Neural crest cell (in vitro differentiated cells): ENCODE measurements at regions not wholly inside any gene's neighbourhood (a gene's known extent, or its start where the extent isn't known, plus 50 kb on each side); places are given as distances from the start of the nearest gene placed in this dataset.

Experiments used
- DNase-seq: peaks from one replicate; pipeline ENCODE4 v3.0.0; 2021; ENCODE audit warnings: low read depth, mixed read lengths, low spot score
- H3K27ac Mint-ChIP-seq: one replicate; pipeline ENCODE4 v1.8.0; 2021; ENCODE audit warnings: mild to moderate bottlenecking, mixed read lengths; ENCODE audit not compliant: unreplicated experiment
- H3K27me3 Mint-ChIP-seq: 2 replicates; pipeline ENCODE4 v1.8.0; 2021; ENCODE audit warnings: low read depth, mild to moderate bottlenecking, mixed read lengths
- H3K36me3 Mint-ChIP-seq: 2 replicates; pipeline ENCODE4 v1.8.0; 2021; ENCODE audit warnings: low read depth, mild to moderate bottlenecking, mixed read lengths
- H3K4me1 Mint-ChIP-seq: 2 replicates; pipeline ENCODE4 v1.8.0; 2021; ENCODE audit warnings: mixed read lengths
- H3K4me3 Mint-ChIP-seq: one replicate; pipeline ENCODE4 v1.8.0; 2021; ENCODE audit warnings: mild to moderate bottlenecking, mixed read lengths
- H3K9me3 Mint-ChIP-seq: 2 replicates; pipeline ENCODE4 v1.8.0; 2021; ENCODE audit warnings: mixed read lengths
- TF ChIP-seq, protein P1 (sequence below): fragments of 200-600 bp; sonication (generic); conservative IDR thresholded peaks from 2 replicates; pipeline ENCODE4 v1.5.0; 2021; ENCODE audit warnings: antibody characterized with exemption, mild to moderate bottlenecking

GRCh38 chr5:107112216-107112615 lies 558.5 kb downstream of the EFNA5 start:
- H3K4me3 Mint-ChIP-seq, result no peak overlapping the region
- no peaks in the 10 kb centered on the region for H3K27me3 Mint-ChIP-seq
- peaks cover 9% of the 10 kb centered on the region for H3K9me3 Mint-ChIP-seq
- no peak for DNase-seq
- TF ChIP-seq, protein P1, sequence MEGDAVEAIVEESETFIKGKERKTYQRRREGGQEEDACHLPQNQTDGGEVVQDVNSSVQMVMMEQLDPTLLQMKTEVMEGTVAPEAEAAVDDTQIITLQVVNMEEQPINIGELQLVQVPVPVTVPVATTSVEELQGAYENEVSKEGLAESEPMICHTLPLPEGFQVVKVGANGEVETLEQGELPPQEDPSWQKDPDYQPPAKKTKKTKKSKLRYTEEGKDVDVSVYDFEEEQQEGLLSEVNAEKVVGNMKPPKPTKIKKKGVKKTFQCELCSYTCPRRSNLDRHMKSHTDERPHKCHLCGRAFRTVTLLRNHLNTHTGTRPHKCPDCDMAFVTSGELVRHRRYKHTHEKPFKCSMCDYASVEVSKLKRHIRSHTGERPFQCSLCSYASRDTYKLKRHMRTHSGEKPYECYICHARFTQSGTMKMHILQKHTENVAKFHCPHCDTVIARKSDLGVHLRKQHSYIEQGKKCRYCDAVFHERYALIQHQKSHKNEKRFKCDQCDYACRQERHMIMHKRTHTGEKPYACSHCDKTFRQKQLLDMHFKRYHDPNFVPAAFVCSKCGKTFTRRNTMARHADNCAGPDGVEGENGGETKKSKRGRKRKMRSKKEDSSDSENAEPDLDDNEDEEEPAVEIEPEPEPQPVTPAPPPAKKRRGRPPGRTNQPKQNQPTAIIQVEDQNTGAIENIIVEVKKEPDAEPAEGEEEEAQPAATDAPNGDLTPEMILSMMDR, result no peak
- H3K36me3 Mint-ChIP-seq, result no peaks in the 10 kb centered on the region
- H3K27ac Mint-ChIP-seq, result no peak overlapping the region
- peaks cover 4% of the 10 kb centered on the region for H3K4me1 Mint-ChIP-seq

- TF ChIP-seq, protein P1, result no peak
- Mint-ChIP-seq H3K27ac (no peak overlapping the region), H3K36me3 (no peaks in the 10 kb centered on the region), H3K27me3 (no peaks in the 10 kb centered on the region), H3K4me3 (no peak overlapping the region), H3K4me1 (no peaks in the 10 kb centered on the region), H3K9me3 (peaks cover 5% of the 10 kb centered on the region)
- DNase-seq, result no peak
These were observed 566.4 kb downstream of the EFNA5 start for GRCh38 chr5:107104040-107104995.

GRCh38 chr5:107103522-107103921 lies 567.2 kb downstream of the EFNA5 start:
- TF ChIP-seq, protein P1, result no peak
- Mint-ChIP-seq H3K9me3 (peaks cover 5% of the 10 kb centered on the region), H3K27me3 (no peaks in the 10 kb centered on the region), H3K27ac (no peak overlapping the region), H3K36me3 (no peaks in the 10 kb centered on the region), H3K4me1 (no peaks in the 10 kb centered on the region), H3K4me3 (no peak overlapping the region)
- no peak for DNase-seq

- Mint-ChIP-seq H3K4me3 (no peak overlapping the region), H3K36me3 (no peaks in the 10 kb centered on the region), H3K27me3 (no peaks in the 10 kb centered on the region), H3K9me3 (peaks cover 5% of the 10 kb centered on the region), H3K27ac (no peak overlapping the region), H3K4me1 (no peaks in the 10 kb centered on the region)
- TF ChIP-seq, protein P1, result no peak
- no peak for DNase-seq
These were observed 570.6 kb downstream of the EFNA5 start for GRCh38 chr5:107100121-107100520.

GRCh38 chr5:107099506-107099905 lies 571.2 kb downstream of the EFNA5 start:
- no peaks in the 10 kb centered on the region for H3K4me1 Mint-ChIP-seq
- H3K36me3 Mint-ChIP-seq, result no peaks in the 10 kb centered on the region
- no peaks in the 10 kb centered on the region for H3K27me3 Mint-ChIP-seq
- TF ChIP-seq, protein P1, result no peak
- peaks cover 5% of the 10 kb centered on the region for H3K9me3 Mint-ChIP-seq
- no peak overlapping the region for H3K4me3 Mint-ChIP-seq
- no peak overlapping the region for H3K27ac Mint-ChIP-seq
- no peak for DNase-seq
